IMR-90 (cell line): ENCODE measurements at regions not wholly inside any gene's neighbourhood (a gene's known extent, or its start where the extent isn't known, plus 50 kb on each side); places are given as distances from the start of the nearest gene placed in this dataset.

ENCODE experiments used
- ATAC-seq: fragments of 200-7000 bp; cut with Tn5 transposase; 2 replicates; pipeline ENCODE4 v1.9.1; 2020; ENCODE audit warnings: low read depth, mild to moderate bottlenecking, moderate library complexity
- BruUV-seq: library from RNA; stranded (reverse); fragments of 400-500 nt; replicated peaks from 2 replicates; lab custom pipeline; 2021; lab: Mats Ljungman, UMichigan
- CTCF ChIA-PET: fragments of 300-600 bp; formaldehyde crosslinking; extraction: SDS; loops from one replicate; lab custom pipeline; 2021; ENCODE audit warnings: antibody characterized with exemption; lab: Yijun Ruan, JAX
- POLR2A ChIA-PET: fragments of 300-600 bp; sonication (Branson Sonifier 250); formaldehyde crosslinking; loops from one replicate; lab custom pipeline; 2022; ENCODE audit warnings: antibody characterized with exemption; ENCODE audit not compliant: unreplicated experiment; lab: Charles Lee
- DNase-seq: peaks from one replicate; pipeline ENCODE4 v3.0.0; 2013
- H2AFZ ChIP-seq: replicated peaks from 2 replicates; pipeline ENCODE3; 2013; ENCODE audit warnings: low read length, mild to moderate bottlenecking; ENCODE audit not compliant: poor library complexity
- H2AK5ac ChIP-seq: 2 replicates; pipeline ENCODE4 v1.6.1; 2013; ENCODE audit warnings: low read depth, low read length, inconsistent platforms
- H2AK9ac ChIP-seq: replicated peaks from 2 replicates; pipeline ENCODE3; 2013; ENCODE audit warnings: mild to moderate bottlenecking, low read depth, low read length, moderate library complexity; ENCODE audit not compliant: poor library complexity
- H2BK120ac ChIP-seq: 2 replicates; pipeline ENCODE4 v1.6.1; 2013; ENCODE audit warnings: low read depth, low read length, inconsistent platforms
- H2BK15ac ChIP-seq: 3 replicates; pipeline ENCODE4 v1.6.1; 2013; ENCODE audit warnings: low read depth, low read length, inconsistent platforms
- H2BK20ac ChIP-seq: 2 replicates; pipeline ENCODE4 v1.6.1; 2013; ENCODE audit warnings: low read depth, mild to moderate bottlenecking, inconsistent platforms, low read length, moderate library complexity
- H2BK5ac ChIP-seq: 2 replicates; pipeline ENCODE4 v1.6.1; 2013; ENCODE audit warnings: mild to moderate bottlenecking, low read depth, low read length, inconsistent platforms; ENCODE audit not compliant: poor library complexity, severe bottlenecking
- H3K14ac ChIP-seq: replicated peaks from 2 replicates; pipeline ENCODE4 v1.6.1; 2013; ENCODE audit warnings: low read depth, low read length, inconsistent platforms
- H3K18ac ChIP-seq: 2 replicates; pipeline ENCODE4 v1.6.1; 2013; ENCODE audit warnings: low read depth, low read length, control low read depth
- H3K23ac ChIP-seq: 2 replicates; pipeline ENCODE4 v1.6.1; 2013; ENCODE audit warnings: low read depth, low read length, inconsistent platforms
- H3K27ac ChIP-seq: 2 replicates; pipeline ENCODE4 v1.5.1; 2013; ENCODE audit warnings: mild to moderate bottlenecking, control low read depth, low read length; ENCODE audit not compliant: insufficient read depth
- H3K27me3 ChIP-seq: 2 replicates; pipeline ENCODE4 v1.6.1; 2013; ENCODE audit warnings: low read length; ENCODE audit not compliant: control insufficient read depth, insufficient read depth
- H3K36me3 ChIP-seq: 2 replicates; pipeline ENCODE4 v1.6.1; 2013; ENCODE audit warnings: low read length, mixed read lengths; ENCODE audit not compliant: control insufficient read depth, insufficient read depth
- H3K4ac ChIP-seq: 2 replicates; pipeline ENCODE4 v1.6.1; 2013; ENCODE audit warnings: low read depth, low read length, inconsistent platforms
- H3K4me1 ChIP-seq: 2 replicates; pipeline ENCODE4 v1.6.1; 2013; ENCODE audit warnings: low read length, mixed read lengths; ENCODE audit not compliant: control insufficient read depth, insufficient read depth
- H3K4me2 ChIP-seq: 2 replicates; pipeline ENCODE4 v1.6.1; 2013; ENCODE audit warnings: low read depth, mild to moderate bottlenecking, control low read depth, low read length, moderate library complexity
- H3K4me3 ChIP-seq: 2 replicates; pipeline ENCODE4 v1.5.1; 2013; ENCODE audit warnings: low read depth, mild to moderate bottlenecking, control low read depth, low read length, moderate library complexity; ENCODE audit not compliant: insufficient read depth
- H3K56ac ChIP-seq: 2 replicates; pipeline ENCODE4 v1.6.1; 2013; ENCODE audit warnings: low read length, inconsistent platforms; ENCODE audit not compliant: insufficient read depth; ENCODE audit errors: extremely low read depth
- H3K79me1 ChIP-seq, 2 experiments: 2 replicates each; pipeline ENCODE4 v1.6.1; 2013; ENCODE audit warnings: low read length in 2 of 2, inconsistent platforms in 1 of 2, low read depth in 1 of 2
- H3K9ac ChIP-seq: 2 replicates; pipeline ENCODE4 v1.6.1; 2013; ENCODE audit warnings: low read depth, low read length, control low read depth
- H3K9me1 ChIP-seq: 2 replicates; pipeline ENCODE4 v1.6.1; 2013; ENCODE audit warnings: low read length, inconsistent platforms; ENCODE audit not compliant: insufficient read depth
- H3K9me3 ChIP-seq: 2 replicates; pipeline ENCODE4 v1.6.1; 2013; ENCODE audit warnings: low read length; ENCODE audit not compliant: control insufficient read depth, insufficient read depth
- H4K20me1 ChIP-seq: 2 replicates; pipeline ENCODE4 v1.6.1; 2013; ENCODE audit warnings: low read length, inconsistent platforms; ENCODE audit not compliant: insufficient read depth
- H4K5ac ChIP-seq: 2 replicates; pipeline ENCODE4 v1.6.1; 2013; ENCODE audit warnings: mild to moderate bottlenecking, low read depth, low read length, control low read depth
- H4K8ac ChIP-seq, 2 experiments: 2 replicates each; pipeline ENCODE4 v1.6.1; 2013; ENCODE audit warnings: low read depth in 2 of 2, low read length in 2 of 2, control low read depth in 1 of 2, inconsistent platforms in 1 of 2
- H4K91ac ChIP-seq: 2 replicates; pipeline ENCODE4 v1.6.1; 2013; ENCODE audit warnings: low read depth, low read length, inconsistent platforms; ENCODE audit not compliant: insufficient read depth
- CHD1 ChIP-seq: IDR thresholded peaks from 2 replicates; pipeline ENCODE4 v1.6.1; 2012; ENCODE audit warnings: low read depth, low read length, improper control_type of control experiment
- MAFK ChIP-seq: IDR thresholded peaks from 2 replicates; pipeline ENCODE4 v1.6.1; 2012; ENCODE audit warnings: low read depth, low read length, improper control_type of control experiment
- RCOR1 ChIP-seq: IDR thresholded peaks from 2 replicates; pipeline ENCODE4 v1.6.1; 2012; ENCODE audit warnings: mild to moderate bottlenecking, low read length, improper control_type of control experiment; ENCODE audit not compliant: insufficient replicate concordance
- RFX5 ChIP-seq: IDR thresholded peaks from 2 replicates; pipeline ENCODE4 v1.8.0; 2012; ENCODE audit warnings: low read depth, mild to moderate bottlenecking, low read length, moderate library complexity
- WGBS, 2 experiments: methylation state at CpG; one replicate each; pipeline versions ENCODE4 v1.1.5 to v1.1.7; 2013; ENCODE audit warnings: missing lambda C conversion rate in 2 of 2; ENCODE audit not compliant: insufficient read length in 1 of 2; ENCODE audit errors: extremely low coverage in 2 of 2; 5-methylcytosine and 5-hydroxymethylcytosine counted together
- dilution Hi-C: fragments of 300-500 bp; cut with HindIII; formaldehyde crosslinking; loops from one replicate; pipeline ENCODE4 v1.14.3; 2018; ENCODE audit warnings: low sequenced_read_pairs; ENCODE audit not compliant: unreplicated experiment
- in situ Hi-C: fragments of 300-500 bp; cut with MboI; formaldehyde crosslinking; loops from 3 replicates; pipeline ENCODE4 v1.14.3; 2019; ENCODE audit warnings: low sequenced_read_pairs, inconsistent platforms, mixed read lengths
- intact Hi-C: fragments of 100-400 bp; cut with micrococcal nuclease; formaldehyde crosslinking; loops from 2 replicates; pipeline ENCODE4 v1.10.0; 2022
- TF ChIP-seq, protein P1 (sequence below): fragments of 150-350 bp; IDR thresholded peaks from 2 replicates; pipeline ENCODE4 v1.6.1; 2016; ENCODE audit warnings: low read depth, mild to moderate bottlenecking, low read length, moderate library complexity, borderline replicate concordance

DNA sequence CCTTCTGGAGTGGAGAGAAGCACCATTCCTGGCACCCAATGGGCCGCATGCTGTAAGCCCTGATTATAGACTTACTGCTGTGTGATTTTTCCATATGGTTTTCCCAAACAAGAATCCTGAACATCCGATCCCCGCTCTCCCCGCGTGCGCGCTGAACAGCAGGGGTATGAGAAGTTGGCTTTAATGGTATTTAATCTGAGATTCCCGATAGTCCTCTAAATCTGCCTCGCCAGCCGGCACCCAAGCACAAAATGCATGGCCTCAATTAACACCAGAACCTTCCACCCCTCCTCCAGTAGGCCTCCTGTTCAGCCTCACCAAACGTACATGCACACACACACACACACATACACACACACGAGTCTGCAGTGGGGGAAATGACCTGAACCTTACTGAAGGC is 480.3 kb downstream of the BCL11A start:
- Histone ChIP-seq H2AK9ac (no peak overlapping the region), H3K27ac (no peak overlapping the region), H3K14ac (no peak overlapping the region), H3K9me1 (no peaks in the 10 kb centered on the region), H2BK5ac (no peak overlapping the region), H2BK20ac (no peak overlapping the region), H3K36me3 (no peaks in the 10 kb centered on the region), H3K18ac (no peak overlapping the region), H2AK5ac (no peak overlapping the region), H4K8ac (no peak overlapping the region), H3K9me3 (peaks cover 7% of the 10 kb centered on the region), H4K91ac (no peak overlapping the region), H3K4me2 (no peak overlapping the region), H3K27me3 (no peaks in the 10 kb centered on the region), H3K79me1 (no peaks in the 10 kb centered on the region), H4K5ac (no peak overlapping the region), H2BK120ac (no peak overlapping the region), H3K4me1 (no peaks in the 10 kb centered on the region), H3K9ac (no peak overlapping the region), H2BK15ac (no peak overlapping the region), H4K20me1 (no peaks in the 10 kb centered on the region), H3K56ac (no peak overlapping the region), H3K4me3 (no peak overlapping the region), H2AFZ (no peak overlapping the region), H3K4ac (no peak overlapping the region), H3K23ac (no peak overlapping the region)
- ChIA-PET POLR2A (no interaction called here), CTCF (no interaction called here)
- ATAC-seq = no peak
- BruUV-seq = no TSS peak
- TF ChIP-seq RCOR1 (no peak), MAFK (no peak), RFX5 (no peak), CHD1 (no peak)
- TF ChIP-seq, protein P1, sequence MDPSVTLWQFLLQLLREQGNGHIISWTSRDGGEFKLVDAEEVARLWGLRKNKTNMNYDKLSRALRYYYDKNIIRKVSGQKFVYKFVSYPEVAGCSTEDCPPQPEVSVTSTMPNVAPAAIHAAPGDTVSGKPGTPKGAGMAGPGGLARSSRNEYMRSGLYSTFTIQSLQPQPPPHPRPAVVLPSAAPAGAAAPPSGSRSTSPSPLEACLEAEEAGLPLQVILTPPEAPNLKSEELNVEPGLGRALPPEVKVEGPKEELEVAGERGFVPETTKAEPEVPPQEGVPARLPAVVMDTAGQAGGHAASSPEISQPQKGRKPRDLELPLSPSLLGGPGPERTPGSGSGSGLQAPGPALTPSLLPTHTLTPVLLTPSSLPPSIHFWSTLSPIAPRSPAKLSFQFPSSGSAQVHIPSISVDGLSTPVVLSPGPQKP = no peak
- in situ Hi-C loops = no loop called here
- no peak for DNase-seq
- WGBS, 2 experiments = no CpG with 5 or more reads among the region's 12 CpGs
- dilution Hi-C loops = no loop called here
- intact Hi-C loops = no loop called here
